Smooth muscle cell (in vitro differentiated cells): ENCODE measurements at regions not wholly inside any gene's neighbourhood (a gene's known extent, or its start where the extent isn't known, plus 50 kb on each side); places are given as distances from the start of the nearest gene placed in this dataset.

ENCODE experiments used
- DNase-seq: peaks from one replicate; lab custom pipeline; 2025; ENCODE audit not compliant: unreplicated experiment; lab: John Stamatoyannopoulos, UW
- H2AFZ ChIP-seq: fragments of 200-600 bp; sonication (generic); 2 replicates; pipeline ENCODE4 v1.6.0; 2016; ENCODE audit warnings: antibody characterized with exemption, low read depth, mild to moderate bottlenecking
- H3F3A ChIP-seq: fragments of 200-600 bp; sonication (generic); 2 replicates; pipeline ENCODE4 v1.6.0; 2017; ENCODE audit warnings: antibody characterized with exemption, low read depth
- H3K27ac ChIP-seq: fragments of 200-600 bp; sonication (generic); 2 replicates; pipeline ENCODE4 v1.5.1; 2016; ENCODE audit warnings: low read depth, mild to moderate bottlenecking
- H3K27me3 ChIP-seq: fragments of 200-600 bp; sonication (generic); 2 replicates; pipeline ENCODE4 v1.6.1; 2016; ENCODE audit warnings: low read depth, mild to moderate bottlenecking
- H3K36me3 ChIP-seq: fragments of 200-600 bp; sonication (generic); 2 replicates; pipeline ENCODE4 v1.5.1; 2016; ENCODE audit warnings: low read depth
- H3K4me1 ChIP-seq: fragments of 200-600 bp; sonication (generic); 2 replicates; pipeline ENCODE4 v1.5.1; 2016; ENCODE audit warnings: low read depth
- H3K4me2 ChIP-seq: fragments of 200-600 bp; sonication (generic); 2 replicates; pipeline ENCODE4 v1.6.0; 2016; ENCODE audit warnings: mild to moderate bottlenecking
- H3K4me3 ChIP-seq: fragments of 200-600 bp; sonication (generic); 2 replicates; pipeline ENCODE4 v1.5.1; 2016; ENCODE audit warnings: mild to moderate bottlenecking
- H3K79me2 ChIP-seq: fragments of 200-600 bp; sonication (generic); 2 replicates; pipeline ENCODE4 v1.6.0; 2016; ENCODE audit warnings: low read depth, mild to moderate bottlenecking
- H3K9ac ChIP-seq: fragments of 200-600 bp; sonication (generic); 2 replicates; pipeline ENCODE4 v1.6.0; 2016; ENCODE audit warnings: low read depth
- H3K9me3 ChIP-seq: fragments of 200-600 bp; sonication (generic); replicated peaks from 2 replicates; pipeline ENCODE4 v1.5.1; 2016; ENCODE audit warnings: low read depth
- H4K20me1 ChIP-seq: fragments of 200-600 bp; sonication (generic); 2 replicates; pipeline ENCODE4 v1.6.0; 2016; ENCODE audit warnings: low read depth
- WGBS: methylation state at CpG from one replicate; pipeline ENCODE4 v1.1.7; 2016; ENCODE audit warnings: low lambda C conversion rate; 5-methylcytosine and 5-hydroxymethylcytosine counted together
- TF ChIP-seq, protein P1 (sequence below): fragments of 200-600 bp; sonication (generic); IDR thresholded peaks from 2 replicates; pipeline ENCODE4 v1.5.1; 2017; ENCODE audit warnings: borderline replicate concordance, mild to moderate bottlenecking, antibody characterized with exemption; ENCODE audit not compliant: insufficient read depth, poor library complexity, severe bottlenecking

DNA sequence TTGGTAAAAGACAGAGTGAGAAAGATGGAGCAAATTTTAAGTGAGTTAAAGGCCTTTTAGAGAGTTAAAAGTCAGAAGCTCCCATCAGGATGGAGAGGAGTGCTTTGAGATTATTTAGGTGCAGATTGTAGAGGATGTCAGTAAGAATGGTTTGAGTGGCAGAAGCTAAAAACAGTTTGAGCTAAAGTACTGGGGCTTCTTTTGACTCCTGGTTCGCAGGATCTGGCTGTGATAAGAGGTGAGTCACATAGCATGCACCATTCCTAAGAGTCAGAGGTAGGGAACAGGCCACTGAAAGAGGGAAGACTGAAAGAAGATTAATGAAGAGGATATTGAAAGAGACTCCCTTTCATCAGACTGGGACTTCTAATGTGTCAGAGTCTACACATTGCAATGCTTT lies 1047.9 kb upstream of the MAP3K7 start:
- no peaks in the 10 kb centered on the region for H3K36me3 ChIP-seq
- no peaks in the 10 kb centered on the region for H3F3A ChIP-seq
- no peaks in the 10 kb centered on the region for H4K20me1 ChIP-seq
- WGBS: 18% methylated on average over 1 of the region's 1 CpG
- TF ChIP-seq, protein P1, sequence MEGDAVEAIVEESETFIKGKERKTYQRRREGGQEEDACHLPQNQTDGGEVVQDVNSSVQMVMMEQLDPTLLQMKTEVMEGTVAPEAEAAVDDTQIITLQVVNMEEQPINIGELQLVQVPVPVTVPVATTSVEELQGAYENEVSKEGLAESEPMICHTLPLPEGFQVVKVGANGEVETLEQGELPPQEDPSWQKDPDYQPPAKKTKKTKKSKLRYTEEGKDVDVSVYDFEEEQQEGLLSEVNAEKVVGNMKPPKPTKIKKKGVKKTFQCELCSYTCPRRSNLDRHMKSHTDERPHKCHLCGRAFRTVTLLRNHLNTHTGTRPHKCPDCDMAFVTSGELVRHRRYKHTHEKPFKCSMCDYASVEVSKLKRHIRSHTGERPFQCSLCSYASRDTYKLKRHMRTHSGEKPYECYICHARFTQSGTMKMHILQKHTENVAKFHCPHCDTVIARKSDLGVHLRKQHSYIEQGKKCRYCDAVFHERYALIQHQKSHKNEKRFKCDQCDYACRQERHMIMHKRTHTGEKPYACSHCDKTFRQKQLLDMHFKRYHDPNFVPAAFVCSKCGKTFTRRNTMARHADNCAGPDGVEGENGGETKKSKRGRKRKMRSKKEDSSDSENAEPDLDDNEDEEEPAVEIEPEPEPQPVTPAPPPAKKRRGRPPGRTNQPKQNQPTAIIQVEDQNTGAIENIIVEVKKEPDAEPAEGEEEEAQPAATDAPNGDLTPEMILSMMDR: no peak
- H3K4me1 ChIP-seq: peaks cover 12% of the 10 kb centered on the region
- H3K27me3 ChIP-seq: no peaks in the 10 kb centered on the region
- H2AFZ ChIP-seq: no peak overlapping the region
- no peak for DNase-seq
- H3K4me3 ChIP-seq: no peak overlapping the region
- H3K9me3 ChIP-seq: no peaks in the 10 kb centered on the region
- H3K4me2 ChIP-seq: no peak overlapping the region
- H3K79me2 ChIP-seq: no peaks in the 10 kb centered on the region
- no peak overlapping the region for H3K9ac ChIP-seq
- H3K27ac ChIP-seq: no peak overlapping the region

DNA sequence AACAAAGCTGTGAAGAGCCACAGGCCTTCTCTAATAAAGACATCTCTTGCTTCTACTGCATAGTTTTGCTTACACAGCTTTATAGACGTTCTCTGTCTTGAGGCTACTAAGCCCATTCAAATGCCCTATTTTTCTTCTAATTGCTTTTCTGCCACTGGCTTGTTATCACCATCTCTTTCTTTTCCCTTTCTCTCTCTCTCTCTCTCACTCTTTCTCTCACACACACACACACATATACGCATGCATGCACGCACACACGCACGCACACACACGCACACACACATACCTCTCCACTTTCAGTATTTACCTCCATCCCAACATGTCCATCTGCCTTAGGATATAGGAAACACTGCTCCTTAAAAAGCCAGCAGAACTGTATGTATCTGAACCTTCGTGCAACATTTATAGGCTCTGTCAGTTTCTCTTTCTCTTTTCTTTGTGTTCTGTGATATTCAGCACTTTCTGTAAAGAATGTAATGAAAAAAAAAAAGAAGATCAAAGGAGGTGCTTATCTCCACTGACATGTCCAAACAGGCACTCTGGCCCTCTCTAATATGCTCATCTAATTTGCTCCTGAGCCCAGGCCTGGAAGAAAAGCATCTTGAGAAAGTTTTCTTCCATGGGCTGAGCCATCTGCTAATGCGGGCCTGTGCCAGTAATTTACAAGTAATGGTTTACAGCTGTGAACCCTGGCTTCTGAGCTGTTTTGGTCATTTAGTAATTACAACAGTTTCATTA lies 1046.7 kb upstream of the MAP3K7 start:
- Histone ChIP-seq H3K9ac (no peak overlapping the region), H4K20me1 (no peaks in the 10 kb centered on the region), H3K4me1 (peaks cover 12% of the 10 kb centered on the region), H3K36me3 (no peaks in the 10 kb centered on the region), H3K9me3 (no peaks in the 10 kb centered on the region), H3K27me3 (no peaks in the 10 kb centered on the region), H2AFZ (peak overlapping the region; percentile 72), H3K4me3 (no peak overlapping the region), H3K79me2 (no peaks in the 10 kb centered on the region), H3K27ac (no peak overlapping the region), H3K4me2 (peak overlapping the region; percentile 73), H3F3A (no peaks in the 10 kb centered on the region)
- TF ChIP-seq, protein P1: no peak
- no peak for DNase-seq
- WGBS: 59% methylated on average over 8 of the region's 8 CpGs

GRCh38 chr6:91632308-91632707 lies 1045.4 kb upstream of the MAP3K7 start:
- Histone ChIP-seq H3K9ac (no peak overlapping the region), H3K27me3 (no peaks in the 10 kb centered on the region), H3K4me3 (no peak overlapping the region), H3K4me1 (peaks cover 12% of the 10 kb centered on the region), H3K36me3 (no peaks in the 10 kb centered on the region), H3K79me2 (no peaks in the 10 kb centered on the region), H3K9me3 (no peaks in the 10 kb centered on the region), H4K20me1 (no peaks in the 10 kb centered on the region), H3F3A (no peaks in the 10 kb centered on the region), H2AFZ (no peak overlapping the region), H3K4me2 (no peak overlapping the region), H3K27ac (no peak overlapping the region)
- no peak for DNase-seq
- TF ChIP-seq, protein P1: no peak
- WGBS: 88% methylated on average over 3 of the region's 3 CpGs

GRCh38 chr6:91631227-91631626 lies 1044.4 kb upstream of the MAP3K7 start:
- Histone ChIP-seq H3K79me2 (no peaks in the 10 kb centered on the region), H4K20me1 (no peaks in the 10 kb centered on the region), H3K4me3 (no peak overlapping the region), H3K36me3 (no peaks in the 10 kb centered on the region), H3K4me1 (peaks cover 12% of the 10 kb centered on the region), H3F3A (no peaks in the 10 kb centered on the region), H3K9me3 (no peaks in the 10 kb centered on the region), H3K27ac (no peak overlapping the region), H3K27me3 (no peaks in the 10 kb centered on the region), H2AFZ (no peak overlapping the region), H3K4me2 (no peak overlapping the region), H3K9ac (no peak overlapping the region)
- DNase-seq: no peak
- TF ChIP-seq, protein P1: no peak
- WGBS: 97% methylated on average over 3 of the region's 3 CpGs
